K562 (cell line): ENCODE measurements at regions not wholly inside any gene's neighbourhood (a gene's known extent, or its start where the extent isn't known, plus 50 kb on each side); places are given as distances from the start of the nearest gene placed in this dataset.

Experiments
- ATAC-seq: fragments of 200-7000 bp; cut with Tn5 transposase; 3 replicates; pipeline ENCODE4 v1.9.1; 2020; ENCODE audit warnings: moderate library complexity
- BruUV-seq: library from RNA; stranded (reverse); fragments of 400-500 nt; replicated peaks from 2 replicates; lab custom pipeline; 2021; lab: Mats Ljungman, UMichigan
- CTCF ChIA-PET: fragments of 300-600 bp; formaldehyde crosslinking; extraction: SDS; loops from one replicate; lab custom pipeline; 2021; ENCODE audit warnings: low intra/inter-chr PET ratio; lab: Yijun Ruan, JAX
- POLR2A ChIA-PET: fragments of 300-600, 350-650 bp; sonication (Branson Sonifier 250); formaldehyde crosslinking; extraction: SDS; loops from one replicate; lab custom pipeline; 2021; ENCODE audit warnings: antibody characterized with exemption, inconsistent platforms; lab: Yijun Ruan, JAX
- DNase-seq, 4 experiments: peaks; one replicate each; pipeline versions ENCODE4 v3.0.0 to v3.0.0-alpha.2; 2011 to 2018; ENCODE audit warnings: low spot score in 3 of 4, mixed read lengths in 3 of 4; ENCODE audit errors: extremely low read depth in 1 of 4
- FAIRE-seq: peaks from 2 replicates; lab custom pipeline; 2011; peaks lifted over from hg19 to GRCh38; lab: Jason Lieb, UNC
- H2AFZ ChIP-seq: 2 replicates; pipeline ENCODE4 v1.6.0; 2011; ENCODE audit warnings: low read depth, low read length, control low read depth, inconsistent platforms
- H3K27ac ChIP-seq: fragments of 200-600 bp; 3 replicates; pipeline ENCODE4 v1.8.0; 2011; ENCODE audit warnings: low read depth, mild to moderate bottlenecking, control low read depth, inconsistent platforms, low read length, moderate library complexity, mixed read lengths; ENCODE audit errors: extremely low read depth
- H3K27me3 ChIP-seq, 2 experiments: fragments of 300-600 bp in 1 of 2; 2 replicates in 1 of 2; 3 replicates in 1 of 2; pipeline versions ENCODE4 v1.6.0 to v1.8.0; 2011; ENCODE audit warnings: inconsistent platforms in 2 of 2, low read length in 2 of 2, mild to moderate bottlenecking in 1 of 2, mixed read lengths in 1 of 2, moderate library complexity in 1 of 2; ENCODE audit not compliant: control insufficient read depth in 2 of 2, insufficient read depth in 2 of 2
- H3K36me3 ChIP-seq: fragments of 300-600 bp; 3 replicates; pipeline ENCODE4 v1.8.0; 2011; ENCODE audit warnings: mild to moderate bottlenecking, low read length, inconsistent platforms; ENCODE audit not compliant: control insufficient read depth, insufficient read depth
- H3K4me1 ChIP-seq, 2 experiments: fragments of 200-600 bp in 1 of 2; replicated peaks in 1 of 2; 2 replicates in 1 of 2; 3 replicates in 1 of 2; pipeline versions ENCODE4 v1.5.1 to v1.8.0; 2011; ENCODE audit warnings: inconsistent platforms in 2 of 2, low read length in 2 of 2, mild to moderate bottlenecking in 1 of 2, mixed read lengths in 1 of 2, moderate library complexity in 1 of 2; ENCODE audit not compliant: control insufficient read depth in 2 of 2, insufficient read depth in 2 of 2
- H3K4me2 ChIP-seq: 2 replicates; pipeline ENCODE4 v1.6.1; 2011; ENCODE audit warnings: low read length, control low read depth, inconsistent platforms, mixed read lengths; ENCODE audit not compliant: insufficient read depth
- H3K4me3 ChIP-seq: fragments of 200-600 bp; sonication (generic), shearing (Covaris generic); 2 replicates; pipeline ENCODE4 v1.5.1; 2016; ENCODE audit warnings: control low read depth, inconsistent platforms
- H3K79me2 ChIP-seq: fragments of 200-600 bp; 3 replicates; pipeline ENCODE4 v1.8.0; 2011; ENCODE audit warnings: low read length, inconsistent platforms; ENCODE audit not compliant: control insufficient read depth, insufficient read depth
- H3K9ac ChIP-seq, 2 experiments: 2 replicates each; pipeline versions ENCODE4 v1.6.0 to v1.6.1; 2011; ENCODE audit warnings: low read depth in 2 of 2, low read length in 2 of 2, control low read depth in 1 of 2, inconsistent platforms in 1 of 2, mild to moderate bottlenecking in 1 of 2, mixed read lengths in 1 of 2; ENCODE audit not compliant: insufficient read depth in 1 of 2
- H3K9me1 ChIP-seq: one replicate; pipeline ENCODE4 v1.6.0; 2011; ENCODE audit warnings: inconsistent platforms, mild to moderate bottlenecking, low read length, moderate library complexity; ENCODE audit not compliant: control insufficient read depth, insufficient read depth
- H3K9me3 ChIP-seq: replicated peaks from 2 replicates; pipeline ENCODE4 v1.5.1; 2011; ENCODE audit warnings: low read depth, low read length, inconsistent platforms; ENCODE audit not compliant: control insufficient read depth, insufficient read depth
- H4K20me1 ChIP-seq: replicated peaks from 2 replicates; pipeline ENCODE4 v1.6.1; 2011; ENCODE audit warnings: low read length, inconsistent platforms, mixed read lengths; ENCODE audit not compliant: control insufficient read depth, insufficient read depth
- ASH1L ChIP-seq: fragments of 450-650 bp; IDR thresholded peaks from 2 replicates; pipeline ENCODE4 v1.6.1; 2018; ENCODE audit warnings: borderline replicate concordance, mild to moderate bottlenecking, low read depth; ENCODE audit not compliant: partially characterized antibody
- ERF ChIP-seq: fragments of 450-650 bp; formaldehyde crosslinking; IDR thresholded peaks from 2 replicates; pipeline ENCODE4 v1.4.0; 2020; ENCODE audit warnings: mild to moderate bottlenecking, mixed read lengths
- HMGN3 ChIP-seq: IDR thresholded peaks from 2 replicates; pipeline ENCODE4 v1.6.1; 2011; ENCODE audit warnings: borderline replicate concordance, low read depth, mild to moderate bottlenecking, mixed read lengths, low read length; ENCODE audit not compliant: insufficient read length; ENCODE audit errors: extremely low read depth
- HOXB6 ChIP-seq: fragments of 250-450 bp; sonication (Bioruptor Pico); IDR thresholded peaks from 2 replicates; pipeline ENCODE4 v1.5.1; 2022; ENCODE audit warnings: mild to moderate bottlenecking, borderline replicate concordance
- MAFG ChIP-seq: fragments of 450-650 bp; conservative IDR thresholded peaks from 2 replicates; pipeline ENCODE4 v1.6.1; 2016; ENCODE audit warnings: missing genetic modification characterization, missing compliant biosample characterization
- MED1 ChIP-seq: sonication (generic); formaldehyde crosslinking; IDR thresholded peaks from 2 replicates; pipeline ENCODE4 v1.8.1; 2023; ENCODE audit warnings: missing genetic modification reagents, borderline replicate concordance
- NELFE ChIP-seq: IDR thresholded peaks from 2 replicates; pipeline ENCODE4 v1.6.1; 2011; ENCODE audit warnings: mild to moderate bottlenecking; ENCODE audit not compliant: insufficient read depth, insufficient read length
- NFATC3 ChIP-seq: fragments of 450-650 bp; IDR thresholded peaks from 2 replicates; pipeline ENCODE4 v1.6.1; 2017; ENCODE audit warnings: mild to moderate bottlenecking
- RBM15 ChIP-seq: fragments of 200-400 bp; formaldehyde crosslinking; IDR thresholded peaks from 2 replicates; pipeline ENCODE4 v1.6.1; 2018; ENCODE audit warnings: mild to moderate bottlenecking, low read length, moderate library complexity; ENCODE audit not compliant: insufficient read depth
- TAF9B ChIP-seq: fragments of 450-650 bp; IDR thresholded peaks from 2 replicates; pipeline ENCODE4 v1.6.1; 2018; ENCODE audit warnings: mild to moderate bottlenecking; ENCODE audit not compliant: partially characterized antibody
- WGBS: fragments of 100-300 bp; shearing (Covaris generic); methylation state at CpG from one replicate; pipeline ENCODE4 v1.1.6; 2016; ENCODE audit warnings: low coverage, mixed read lengths; ENCODE audit not compliant: insufficient coverage; ENCODE audit errors: missing lambda C conversion rate; 5-methylcytosine and 5-hydroxymethylcytosine counted together
- in situ Hi-C: fragments of 300-500 bp; cut with MboI; formaldehyde crosslinking; loops from 4 replicates; pipeline ENCODE4 v1.15.0; 2018; ENCODE audit warnings: inconsistent platforms, mixed read lengths
- intact Hi-C: fragments of 100-400 bp; cut with micrococcal nuclease; formaldehyde crosslinking; loops from 2 replicates; pipeline ENCODE4 v1.14.2; 2022
- TF ChIP-seq, protein P1 (sequence below): sonication (generic); formaldehyde crosslinking; IDR thresholded peaks from 2 replicates; pipeline ENCODE4 v1.8.0; 2022; ENCODE audit warnings: mild to moderate bottlenecking, missing genetic modification reagents
- TF ChIP-seq, protein P2 (sequence below): fragments of 150-350 bp; IDR thresholded peaks from 2 replicates; pipeline ENCODE4 v1.6.1; 2014; ENCODE audit warnings: low read depth, mild to moderate bottlenecking, low read length, borderline replicate concordance
- TF ChIP-seq, protein P3 (sequence below): sonication (generic); formaldehyde crosslinking; IDR thresholded peaks from 2 replicates; pipeline ENCODE4 v1.8.0; 2022; ENCODE audit warnings: mild to moderate bottlenecking, low read depth, missing genetic modification reagents
- TF ChIP-seq, protein P4 (sequence below), 2 experiments: IDR thresholded peaks in 1 of 2; conservative IDR thresholded peaks in 1 of 2; 2 replicates each; pipeline ENCODE4 v1.6.1; 2016; ENCODE audit warnings: low read depth in 2 of 2, mild to moderate bottlenecking in 1 of 2, missing compliant biosample characterization in 1 of 2, missing genetic modification characterization in 1 of 2, moderate library complexity in 1 of 2

GRCh38 chr4:82235346-82235745, 138.4 kb downstream of the HNRNPD start:
- DNase-seq = no peak
- H3K4me2 ChIP-seq = no peak overlapping the region
- no peak overlapping the region for H3K27ac ChIP-seq
- H3K9me3 ChIP-seq = no peaks in the 10 kb centered on the region
- no peaks in the 10 kb centered on the region for H3K79me2 ChIP-seq
- TF ChIP-seq ERF (CRISPR knock-in tag) (no peak), NELFE (no peak), MAFG (tag) (no peak), RBM15 (no peak), NFATC3 (no peak), MED1 (CRISPR knock-in tag) (no peak), HMGN3 (no peak), TAF9B (no peak), HOXB6 (CRISPR knock-in tag) (no peak), ASH1L (no peak)
- TF ChIP-seq, protein P1, sequence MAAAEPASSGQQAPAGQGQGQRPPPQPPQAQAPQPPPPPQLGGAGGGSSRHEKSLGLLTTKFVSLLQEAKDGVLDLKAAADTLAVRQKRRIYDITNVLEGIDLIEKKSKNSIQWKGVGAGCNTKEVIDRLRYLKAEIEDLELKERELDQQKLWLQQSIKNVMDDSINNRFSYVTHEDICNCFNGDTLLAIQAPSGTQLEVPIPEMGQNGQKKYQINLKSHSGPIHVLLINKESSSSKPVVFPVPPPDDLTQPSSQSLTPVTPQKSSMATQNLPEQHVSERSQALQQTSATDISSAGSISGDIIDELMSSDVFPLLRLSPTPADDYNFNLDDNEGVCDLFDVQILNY (CRISPR knock-in tag) = no peak
- TF ChIP-seq, protein P2, sequence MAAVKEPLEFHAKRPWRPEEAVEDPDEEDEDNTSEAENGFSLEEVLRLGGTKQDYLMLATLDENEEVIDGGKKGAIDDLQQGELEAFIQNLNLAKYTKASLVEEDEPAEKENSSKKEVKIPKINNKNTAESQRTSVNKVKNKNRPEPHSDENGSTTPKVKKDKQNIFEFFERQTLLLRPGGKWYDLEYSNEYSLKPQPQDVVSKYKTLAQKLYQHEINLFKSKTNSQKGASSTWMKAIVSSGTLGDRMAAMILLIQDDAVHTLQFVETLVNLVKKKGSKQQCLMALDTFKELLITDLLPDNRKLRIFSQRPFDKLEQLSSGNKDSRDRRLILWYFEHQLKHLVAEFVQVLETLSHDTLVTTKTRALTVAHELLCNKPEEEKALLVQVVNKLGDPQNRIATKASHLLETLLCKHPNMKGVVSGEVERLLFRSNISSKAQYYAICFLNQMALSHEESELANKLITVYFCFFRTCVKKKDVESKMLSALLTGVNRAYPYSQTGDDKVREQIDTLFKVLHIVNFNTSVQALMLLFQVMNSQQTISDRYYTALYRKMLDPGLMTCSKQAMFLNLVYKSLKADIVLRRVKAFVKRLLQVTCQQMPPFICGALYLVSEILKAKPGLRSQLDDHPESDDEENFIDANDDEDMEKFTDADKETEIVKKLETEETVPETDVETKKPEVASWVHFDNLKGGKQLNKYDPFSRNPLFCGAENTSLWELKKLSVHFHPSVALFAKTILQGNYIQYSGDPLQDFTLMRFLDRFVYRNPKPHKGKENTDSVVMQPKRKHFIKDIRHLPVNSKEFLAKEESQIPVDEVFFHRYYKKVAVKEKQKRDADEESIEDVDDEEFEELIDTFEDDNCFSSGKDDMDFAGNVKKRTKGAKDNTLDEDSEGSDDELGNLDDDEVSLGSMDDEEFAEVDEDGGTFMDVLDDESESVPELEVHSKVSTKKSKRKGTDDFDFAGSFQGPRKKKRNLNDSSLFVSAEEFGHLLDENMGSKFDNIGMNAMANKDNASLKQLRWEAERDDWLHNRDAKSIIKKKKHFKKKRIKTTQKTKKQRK = no peak
- TF ChIP-seq, protein P3, sequence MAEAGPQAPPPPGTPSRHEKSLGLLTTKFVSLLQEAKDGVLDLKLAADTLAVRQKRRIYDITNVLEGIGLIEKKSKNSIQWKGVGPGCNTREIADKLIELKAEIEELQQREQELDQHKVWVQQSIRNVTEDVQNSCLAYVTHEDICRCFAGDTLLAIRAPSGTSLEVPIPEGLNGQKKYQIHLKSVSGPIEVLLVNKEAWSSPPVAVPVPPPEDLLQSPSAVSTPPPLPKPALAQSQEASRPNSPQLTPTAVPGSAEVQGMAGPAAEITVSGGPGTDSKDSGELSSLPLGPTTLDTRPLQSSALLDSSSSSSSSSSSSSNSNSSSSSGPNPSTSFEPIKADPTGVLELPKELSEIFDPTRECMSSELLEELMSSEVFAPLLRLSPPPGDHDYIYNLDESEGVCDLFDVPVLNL (CRISPR knock-in tag) = no peak
- TF ChIP-seq, protein P4, sequence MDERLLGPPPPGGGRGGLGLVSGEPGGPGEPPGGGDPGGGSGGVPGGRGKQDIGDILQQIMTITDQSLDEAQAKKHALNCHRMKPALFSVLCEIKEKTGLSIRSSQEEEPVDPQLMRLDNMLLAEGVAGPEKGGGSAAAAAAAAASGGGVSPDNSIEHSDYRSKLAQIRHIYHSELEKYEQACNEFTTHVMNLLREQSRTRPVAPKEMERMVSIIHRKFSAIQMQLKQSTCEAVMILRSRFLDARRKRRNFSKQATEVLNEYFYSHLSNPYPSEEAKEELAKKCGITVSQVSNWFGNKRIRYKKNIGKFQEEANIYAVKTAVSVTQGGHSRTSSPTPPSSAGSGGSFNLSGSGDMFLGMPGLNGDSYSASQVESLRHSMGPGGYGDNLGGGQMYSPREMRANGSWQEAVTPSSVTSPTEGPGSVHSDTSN (CRISPR knock-in tag; IDR thresholded peaks at IDR 0.05; ENCODE audit: low read depth) = no peak
- TF ChIP-seq, protein P4 (tag; conservative IDR thresholded peaks at IDR 0.05; ENCODE audit: low read depth) = no peak
- 12% methylated on average over 1 of the region's 1 CpG for WGBS
- peaks cover 2 to 5% of the 10 kb centered on the region in 2 experiments; a peak in 2 of 5 replicates for H3K27me3 ChIP-seq
- ChIA-PET POLR2A (no interaction called here), CTCF (no interaction called here)
- intact Hi-C loops = no loop called here
- H2AFZ ChIP-seq = no peak overlapping the region
- no peak overlapping the region for H3K9ac ChIP-seq
- no peak for FAIRE-seq
- 0 out of 2 replicates have a peak, but pooled peaks cover 3% of the 10 kb centered on the region for H4K20me1 ChIP-seq
- no TSS peak for BruUV-seq
- in situ Hi-C loops = no loop called here
- no peak for ATAC-seq
- no peak overlapping the region for H3K4me3 ChIP-seq
- H3K9me1 ChIP-seq = no peaks in the 10 kb centered on the region
- H3K36me3 ChIP-seq = no peaks in the 10 kb centered on the region
- no peaks in the 10 kb centered on the region for H3K4me1 ChIP-seq
